ENCODE measurements at regions not wholly inside any gene's neighbourhood (a gene's known extent, or its start where the extent isn't known, plus 50 kb on each side); places are given as distances from the start of the nearest gene placed in this dataset.

GRCh38 chrX:57771689-57772088 is 91.6 kb upstream of the NLRP2B start:
- TF ChIP-seq, protein P1, sequence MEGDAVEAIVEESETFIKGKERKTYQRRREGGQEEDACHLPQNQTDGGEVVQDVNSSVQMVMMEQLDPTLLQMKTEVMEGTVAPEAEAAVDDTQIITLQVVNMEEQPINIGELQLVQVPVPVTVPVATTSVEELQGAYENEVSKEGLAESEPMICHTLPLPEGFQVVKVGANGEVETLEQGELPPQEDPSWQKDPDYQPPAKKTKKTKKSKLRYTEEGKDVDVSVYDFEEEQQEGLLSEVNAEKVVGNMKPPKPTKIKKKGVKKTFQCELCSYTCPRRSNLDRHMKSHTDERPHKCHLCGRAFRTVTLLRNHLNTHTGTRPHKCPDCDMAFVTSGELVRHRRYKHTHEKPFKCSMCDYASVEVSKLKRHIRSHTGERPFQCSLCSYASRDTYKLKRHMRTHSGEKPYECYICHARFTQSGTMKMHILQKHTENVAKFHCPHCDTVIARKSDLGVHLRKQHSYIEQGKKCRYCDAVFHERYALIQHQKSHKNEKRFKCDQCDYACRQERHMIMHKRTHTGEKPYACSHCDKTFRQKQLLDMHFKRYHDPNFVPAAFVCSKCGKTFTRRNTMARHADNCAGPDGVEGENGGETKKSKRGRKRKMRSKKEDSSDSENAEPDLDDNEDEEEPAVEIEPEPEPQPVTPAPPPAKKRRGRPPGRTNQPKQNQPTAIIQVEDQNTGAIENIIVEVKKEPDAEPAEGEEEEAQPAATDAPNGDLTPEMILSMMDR (IDR thresholded peaks at IDR 0.05) = no peak
- TF ChIP-seq POLR2A (IDR thresholded peaks at IDR 0.05) = no peak

All from Peyer's patch (tissue), 4 donors.